Loucy (cell line): ENCODE measurements at regions not wholly inside any gene's neighbourhood (a gene's known extent, or its start where the extent isn't known, plus 50 kb on each side); places are given as distances from the start of the nearest gene placed in this dataset.
"Not testable (repeated sequence)": the region's sequence is repeated elsewhere in the genome, so short reads cannot be mapped to it uniquely, and the experiment has no call there.

ENCODE experiments used
- H2AFZ ChIP-seq: fragments of 200-600 bp; sonication (generic); 2 replicates; pipeline ENCODE4 v1.6.0; 2016; ENCODE audit warnings: antibody characterized with exemption, mild to moderate bottlenecking, low read length, moderate library complexity
- H3F3A ChIP-seq: fragments of 200-600 bp; 2 replicates; pipeline ENCODE4 v1.6.0; 2016; ENCODE audit warnings: antibody characterized with exemption, low read depth, mild to moderate bottlenecking
- H3K27me3 ChIP-seq: fragments of 200-600 bp; sonication (generic); 2 replicates; pipeline ENCODE4 v1.6.1; 2014; ENCODE audit warnings: low read length, mild to moderate bottlenecking; ENCODE audit not compliant: insufficient read depth, poor library complexity, severe bottlenecking
- H3K36me3 ChIP-seq: fragments of 200-600 bp; sonication (generic); 2 replicates; pipeline ENCODE4 v1.6.1; 2016; ENCODE audit warnings: low read length; ENCODE audit not compliant: insufficient read depth
- H3K4me1 ChIP-seq: fragments of 200-600 bp; sonication (generic); 2 replicates; pipeline ENCODE4 v1.5.1; 2014; ENCODE audit warnings: low read length, mild to moderate bottlenecking; ENCODE audit not compliant: insufficient read depth, poor library complexity, severe bottlenecking
- H3K4me2 ChIP-seq: fragments of 200-600 bp; sonication (generic); 2 replicates; pipeline ENCODE4 v1.6.0; 2014; ENCODE audit warnings: antibody characterized with exemption, low read length, low read depth, mild to moderate bottlenecking; ENCODE audit not compliant: poor library complexity, severe bottlenecking
- H3K4me3 ChIP-seq: fragments of 200-600 bp; sonication (generic); 2 replicates; pipeline ENCODE4 v1.5.1; 2014; ENCODE audit warnings: low read length, mild to moderate bottlenecking, mixed read lengths; ENCODE audit not compliant: poor library complexity, severe bottlenecking
- H3K79me2 ChIP-seq: fragments of 200-600 bp; sonication (generic); 2 replicates; pipeline ENCODE4 v1.6.1; 2014; ENCODE audit warnings: low read length; ENCODE audit not compliant: insufficient read depth
- H3K9ac ChIP-seq: fragments of 200-600 bp; sonication (generic); 2 replicates; pipeline ENCODE4 v1.6.0; 2014; ENCODE audit warnings: mild to moderate bottlenecking, low read depth, low read length, moderate library complexity; ENCODE audit not compliant: poor library complexity, severe bottlenecking
- H3K9me2 ChIP-seq: fragments of 200-600 bp; sonication (generic); replicated peaks from 2 replicates; pipeline ENCODE4 v1.6.1; 2016; ENCODE audit warnings: low read depth, low read length, mixed read lengths
- H3K9me3 ChIP-seq: fragments of 200-600 bp; sonication (generic); 2 replicates; pipeline ENCODE4 v1.6.1; 2014; ENCODE audit warnings: mild to moderate bottlenecking, antibody characterized with exemption, low read length, low read depth; ENCODE audit not compliant: insufficient read depth
- H4K20me1 ChIP-seq: fragments of 200-600 bp; sonication (generic); 2 replicates; pipeline ENCODE4 v1.6.0; 2014; ENCODE audit warnings: antibody characterized with exemption, low read length, mild to moderate bottlenecking; ENCODE audit not compliant: insufficient read depth, poor library complexity, severe bottlenecking
- EZH2phosphoT487 ChIP-seq: fragments of 200-600 bp; IDR thresholded peaks from 2 replicates; pipeline ENCODE4 v1.6.1; 2018; ENCODE audit warnings: antibody characterized with exemption, mild to moderate bottlenecking, moderate library complexity, borderline replicate concordance
- TF ChIP-seq, protein P1 (sequence below): fragments of 200-600 bp; sonication (generic); conservative IDR thresholded peaks from 2 replicates; pipeline ENCODE4 v1.5.1; 2014; ENCODE audit warnings: mild to moderate bottlenecking, antibody characterized with exemption, low read length

DNA sequence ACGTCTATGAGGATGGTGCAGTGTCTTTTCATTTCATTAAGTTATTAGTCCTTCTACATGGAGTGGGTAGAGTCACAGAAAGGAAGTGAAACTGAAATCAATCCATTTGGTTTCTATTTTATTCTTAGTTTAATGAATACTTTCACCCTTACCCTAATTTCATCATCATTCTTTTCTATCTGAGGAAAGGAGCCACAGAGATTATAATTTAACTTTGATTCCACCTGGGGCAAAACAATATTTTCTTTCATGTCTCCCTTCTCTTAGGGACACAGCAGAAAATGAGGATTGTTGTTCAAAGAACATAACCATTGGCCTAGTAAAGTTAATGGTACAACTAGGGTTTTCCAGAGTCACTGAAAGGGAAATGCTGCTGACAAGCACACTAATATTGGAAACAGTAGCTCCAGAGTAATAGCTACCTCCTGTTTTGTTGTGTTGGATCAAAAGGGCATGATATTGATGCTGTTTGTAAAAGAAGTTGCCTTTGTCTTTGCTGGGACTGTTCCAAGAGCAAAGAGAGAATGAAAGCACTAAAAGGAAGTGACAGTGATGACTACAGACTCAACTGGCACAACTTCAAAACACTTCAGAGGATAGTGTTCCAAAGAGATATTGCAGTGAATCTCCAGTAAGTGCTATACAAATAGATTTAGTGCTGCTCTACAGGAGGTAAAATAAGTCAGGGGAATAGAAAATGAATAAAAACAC, 247.1 kb upstream of the PITX2 start:
- Histone ChIP-seq H3K4me3 (no peak overlapping the region), H2AFZ (no peak overlapping the region), H3K9me3 (no peaks in the 10 kb centered on the region), H4K20me1 (no peaks in the 10 kb centered on the region), H3K27me3 (no peaks in the 10 kb centered on the region), H3K9me2 (no peaks in the 10 kb centered on the region), H3F3A (no peaks in the 10 kb centered on the region), H3K36me3 (no peaks in the 10 kb centered on the region), H3K9ac (no peak overlapping the region), H3K79me2 (no peaks in the 10 kb centered on the region), H3K4me2 (no peak overlapping the region), H3K4me1 (no peaks in the 10 kb centered on the region)
- no peak for TF ChIP-seq EZH2phosphoT487
- TF ChIP-seq, protein P1, sequence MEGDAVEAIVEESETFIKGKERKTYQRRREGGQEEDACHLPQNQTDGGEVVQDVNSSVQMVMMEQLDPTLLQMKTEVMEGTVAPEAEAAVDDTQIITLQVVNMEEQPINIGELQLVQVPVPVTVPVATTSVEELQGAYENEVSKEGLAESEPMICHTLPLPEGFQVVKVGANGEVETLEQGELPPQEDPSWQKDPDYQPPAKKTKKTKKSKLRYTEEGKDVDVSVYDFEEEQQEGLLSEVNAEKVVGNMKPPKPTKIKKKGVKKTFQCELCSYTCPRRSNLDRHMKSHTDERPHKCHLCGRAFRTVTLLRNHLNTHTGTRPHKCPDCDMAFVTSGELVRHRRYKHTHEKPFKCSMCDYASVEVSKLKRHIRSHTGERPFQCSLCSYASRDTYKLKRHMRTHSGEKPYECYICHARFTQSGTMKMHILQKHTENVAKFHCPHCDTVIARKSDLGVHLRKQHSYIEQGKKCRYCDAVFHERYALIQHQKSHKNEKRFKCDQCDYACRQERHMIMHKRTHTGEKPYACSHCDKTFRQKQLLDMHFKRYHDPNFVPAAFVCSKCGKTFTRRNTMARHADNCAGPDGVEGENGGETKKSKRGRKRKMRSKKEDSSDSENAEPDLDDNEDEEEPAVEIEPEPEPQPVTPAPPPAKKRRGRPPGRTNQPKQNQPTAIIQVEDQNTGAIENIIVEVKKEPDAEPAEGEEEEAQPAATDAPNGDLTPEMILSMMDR = no peak

DNA sequence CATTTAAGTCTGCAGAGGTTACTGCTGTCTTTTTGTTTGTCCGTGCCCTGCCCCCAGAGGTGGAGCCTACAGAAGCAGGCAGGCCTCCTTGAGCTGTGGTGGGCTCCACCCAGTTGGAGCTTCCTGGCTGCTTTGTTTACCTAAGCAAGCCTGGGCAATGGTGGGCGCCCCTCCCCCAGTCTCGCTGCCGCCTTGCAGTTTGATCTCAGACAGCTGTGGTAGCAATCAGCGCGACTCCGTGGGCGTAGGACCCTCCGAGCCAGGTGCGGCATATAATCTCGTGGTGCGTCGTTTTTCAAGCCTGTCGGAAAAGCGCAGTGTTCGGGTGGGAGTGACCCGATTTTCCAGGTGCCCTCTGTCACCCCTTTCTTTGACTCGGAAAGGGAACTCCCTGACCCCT, 253.3 kb upstream of the PITX2 start:
- not testable (repeated sequence) for H3K9me3 ChIP-seq, H3K27me3 ChIP-seq, H4K20me1 ChIP-seq, H3K79me2 ChIP-seq, H2AFZ ChIP-seq, H3K4me3 ChIP-seq, H3F3A ChIP-seq, H3K4me1 ChIP-seq, H3K9ac ChIP-seq, H3K36me3 ChIP-seq, H3K4me2 ChIP-seq, H3K9me2 ChIP-seq

DNA sequence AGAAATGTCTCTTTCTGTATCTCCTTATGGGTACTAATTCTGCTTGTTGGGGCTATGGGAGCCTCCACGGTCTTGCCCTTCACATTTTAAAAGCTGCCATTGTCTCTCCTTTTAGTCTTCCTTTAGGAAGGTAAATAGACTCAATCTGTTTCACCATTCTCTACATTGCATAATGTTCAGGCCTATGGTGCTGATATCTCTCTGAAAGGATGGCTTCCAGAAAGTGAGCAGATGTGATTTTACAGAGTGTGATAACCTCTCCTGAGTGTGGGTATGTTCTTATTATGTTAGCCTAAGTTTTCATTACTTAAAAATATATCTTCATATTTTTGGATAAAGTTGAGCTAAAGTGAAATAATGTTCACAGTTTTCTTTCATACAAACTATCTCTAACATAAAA, 254.0 kb upstream of the PITX2 start:
- Histone ChIP-seq H2AFZ (no peak overlapping the region), H3K4me1 (no peaks in the 10 kb centered on the region), H3K4me3 (no peak overlapping the region), H3K9me3 (no peaks in the 10 kb centered on the region), H3K9ac (no peak overlapping the region), H3K4me2 (no peak overlapping the region), H3K79me2 (no peaks in the 10 kb centered on the region), H4K20me1 (no peaks in the 10 kb centered on the region), H3F3A (no peaks in the 10 kb centered on the region), H3K27me3 (no peaks in the 10 kb centered on the region), H3K9me2 (no peaks in the 10 kb centered on the region), H3K36me3 (no peaks in the 10 kb centered on the region)
- TF ChIP-seq EZH2phosphoT487 = no peak
- TF ChIP-seq, protein P1 = no peak

DNA sequence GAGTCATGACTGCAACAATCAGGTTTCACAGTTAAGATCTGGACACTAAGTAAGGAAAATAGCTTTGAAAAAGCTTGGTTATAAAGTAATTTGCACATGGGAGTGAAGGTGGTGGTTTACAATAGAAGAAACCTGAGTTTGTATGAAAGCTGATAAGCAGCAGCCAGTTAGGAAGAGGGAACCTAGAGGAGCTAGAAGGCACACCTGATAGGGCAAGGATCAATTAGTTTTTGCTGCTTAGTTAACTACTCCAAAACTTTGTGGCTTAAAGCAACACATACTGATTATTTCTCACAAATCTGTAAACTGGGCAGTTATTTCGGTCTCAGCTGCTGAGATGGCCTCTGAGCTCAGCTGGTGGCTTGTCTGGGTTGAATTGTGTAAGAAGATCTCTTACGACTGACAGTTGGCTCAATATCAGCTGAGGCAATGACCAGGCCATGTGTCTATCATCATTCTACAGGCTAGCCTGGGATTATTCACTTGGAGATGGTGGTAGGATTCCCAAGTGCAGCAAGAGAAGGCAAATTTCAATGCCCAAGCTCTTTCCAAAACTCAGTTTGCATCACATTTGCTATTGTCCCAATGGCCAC, 255.0 kb upstream of the PITX2 start:
- no peaks in the 10 kb centered on the region for H3K27me3 ChIP-seq
- no peak overlapping the region for H3K9ac ChIP-seq
- no peaks in the 10 kb centered on the region for H3F3A ChIP-seq
- H3K36me3 ChIP-seq = no peaks in the 10 kb centered on the region
- no peaks in the 10 kb centered on the region for H3K9me3 ChIP-seq
- no peak overlapping the region for H3K4me2 ChIP-seq
- no peak overlapping the region for H2AFZ ChIP-seq
- no peak overlapping the region for H3K4me3 ChIP-seq
- no peaks in the 10 kb centered on the region for H3K9me2 ChIP-seq
- H3K79me2 ChIP-seq = no peaks in the 10 kb centered on the region
- H3K4me1 ChIP-seq = no peaks in the 10 kb centered on the region
- H4K20me1 ChIP-seq = no peaks in the 10 kb centered on the region
- TF ChIP-seq, protein P1 = no peak
- TF ChIP-seq EZH2phosphoT487 = no peak
